ENCODE measurements at regions not wholly inside any gene's neighbourhood (a gene's known extent, or its start where the extent isn't known, plus 50 kb on each side); places are given as distances from the start of the nearest gene placed in this dataset.

GRCh38 chr11:116638463-116638862 lies 134.3 kb downstream of the BUD13 start:
- Mint-ChIP-seq H3K4me1 (no peaks in the 10 kb centered on the region), H3K4me3 (no peak overlapping the region), H3K27ac (no peak overlapping the region), H3K36me3 (no peaks in the 10 kb centered on the region), H3K9me3 (no peaks in the 10 kb centered on the region), H3K27me3 (ENCODE audit: low read depth in 2 of 2) (peaks cover 0 to 4% of the 10 kb centered on the region in 2 donors)
- Histone ChIP-seq H3K27me3 (ENCODE audit: control insufficient read depth, insufficient read depth, low read length) (no peaks in the 10 kb centered on the region), H3K4me3 (ENCODE audit: low read length) (no peak overlapping the region), H3K9me3 (ENCODE audit: control insufficient read depth, insufficient read depth, low read length) (no peaks in the 10 kb centered on the region), H3K36me3 (ENCODE audit: control insufficient read depth, insufficient read depth, low read length) (no peaks in the 10 kb centered on the region), H3K27ac (ENCODE audit: low read length) (no peak overlapping the region), H3K4me1 (ENCODE audit: control insufficient read depth, insufficient read depth, low read length) (no peaks in the 10 kb centered on the region)
- TF ChIP-seq CTCF (IDR thresholded peaks at IDR 0.05) = no peak
- ATAC-seq (no peak), DNase-seq (no peak)
- WGBS (ENCODE audit: insufficient coverage) = 89% methylated on average over 6 of the region's 6 CpGs
- intact Hi-C loops (cut with micrococcal nuclease) = no loop called here

GRCh38 chr11:116637766-116638165 lies 135.0 kb downstream of the BUD13 start:
- DNase-seq (no peak), ATAC-seq (no peak)
- Histone ChIP-seq H3K27ac (ENCODE audit: low read length) (no peak overlapping the region), H3K9me3 (ENCODE audit: control insufficient read depth, insufficient read depth, low read length) (no peaks in the 10 kb centered on the region), H3K4me1 (ENCODE audit: control insufficient read depth, insufficient read depth, low read length) (no peaks in the 10 kb centered on the region), H3K36me3 (ENCODE audit: control insufficient read depth, insufficient read depth, low read length) (no peaks in the 10 kb centered on the region), H3K4me3 (ENCODE audit: low read length) (no peak overlapping the region), H3K27me3 (ENCODE audit: control insufficient read depth, insufficient read depth, low read length) (no peaks in the 10 kb centered on the region)
- WGBS (ENCODE audit: insufficient coverage) = 73% methylated on average over 4 of the region's 4 CpGs
- H3K4me3 Mint-ChIP-seq = no peak overlapping the region
- intact Hi-C loops (cut with micrococcal nuclease) = no loop called here
- H3K9me3 Mint-ChIP-seq = no peaks in the 10 kb centered on the region
- no peaks in the 10 kb centered on the region for H3K36me3 Mint-ChIP-seq
- H3K4me1 Mint-ChIP-seq = no peaks in the 10 kb centered on the region
- no peak overlapping the region for H3K27ac Mint-ChIP-seq
- H3K27me3 Mint-ChIP-seq (ENCODE audit: low read depth in 2 of 2) = peaks cover 0 to 4% of the 10 kb centered on the region in 2 donors
- TF ChIP-seq CTCF (IDR thresholded peaks at IDR 0.05) = no peak

GRCh38 chr11:116636341-116636929 lies 136.4 kb downstream of the BUD13 start:
- no peaks in the 10 kb centered on the region for H3K36me3 Mint-ChIP-seq
- Histone ChIP-seq H3K9me3 (ENCODE audit: control insufficient read depth, insufficient read depth, low read length) (no peaks in the 10 kb centered on the region), H3K4me1 (ENCODE audit: control insufficient read depth, insufficient read depth, low read length) (no peaks in the 10 kb centered on the region), H3K27ac (ENCODE audit: low read length) (no peak overlapping the region), H3K36me3 (ENCODE audit: control insufficient read depth, insufficient read depth, low read length) (no peaks in the 10 kb centered on the region), H3K27me3 (ENCODE audit: control insufficient read depth, insufficient read depth, low read length) (no peaks in the 10 kb centered on the region), H3K4me3 (ENCODE audit: low read length) (no peak overlapping the region)
- H3K4me1 Mint-ChIP-seq = no peaks in the 10 kb centered on the region
- intact Hi-C loops (cut with micrococcal nuclease) = no loop called here
- no peak for DNase-seq
- TF ChIP-seq CTCF (IDR thresholded peaks at IDR 0.05) = no peak
- 82% methylated on average over 15 of the region's 15 CpGs for WGBS (ENCODE audit: insufficient coverage)
- no peak overlapping the region for H3K27ac Mint-ChIP-seq
- ATAC-seq = no peak
- H3K9me3 Mint-ChIP-seq = no peaks in the 10 kb centered on the region
- H3K27me3 Mint-ChIP-seq (ENCODE audit: low read depth in 2 of 2) = peaks cover 8 to 10% of the 10 kb centered on the region in 2 donors
- no peak overlapping the region for H3K4me3 Mint-ChIP-seq

- WGBS (ENCODE audit: insufficient coverage) = 95% methylated on average over 1 of the region's 3 CpGs
- DNase-seq (no peak), ATAC-seq (no peak)
- H3K27me3 Mint-ChIP-seq (ENCODE audit: low read depth in 2 of 2) = peaks cover 19 to 51% of the 10 kb centered on the region in 2 donors
- Histone ChIP-seq H3K27me3 (ENCODE audit: control insufficient read depth, insufficient read depth, low read length) (no peaks in the 10 kb centered on the region), H3K9me3 (ENCODE audit: control insufficient read depth, insufficient read depth, low read length) (no peaks in the 10 kb centered on the region), H3K36me3 (ENCODE audit: control insufficient read depth, insufficient read depth, low read length) (no peaks in the 10 kb centered on the region), H3K4me1 (ENCODE audit: control insufficient read depth, insufficient read depth, low read length) (no peaks in the 10 kb centered on the region), H3K4me3 (ENCODE audit: low read length) (no peak overlapping the region), H3K27ac (ENCODE audit: low read length) (no peak overlapping the region)
- H3K9me3 Mint-ChIP-seq = no peaks in the 10 kb centered on the region
- no peak overlapping the region for H3K4me3 Mint-ChIP-seq
- H3K27ac Mint-ChIP-seq = no peak overlapping the region
- H3K36me3 Mint-ChIP-seq = no peaks in the 10 kb centered on the region
- intact Hi-C loops (cut with micrococcal nuclease) = no loop called here
- no peak for TF ChIP-seq CTCF (IDR thresholded peaks at IDR 0.05)
- H3K4me1 Mint-ChIP-seq = no peaks in the 10 kb centered on the region
These were observed 141.6 kb downstream of the BUD13 start for GRCh38 chr11:116631201-116631600.
